Sigmoid colon (tissue), 4 donors: ENCODE measurements at regions not wholly inside any gene's neighbourhood (a gene's known extent, or its start where the extent isn't known, plus 50 kb on each side); places are given as distances from the start of the nearest gene placed in this dataset.

Source experiments
- CTCF ChIP-seq, 4 experiments: fragments of 450-650 bp in 3 of 4; fragments of 200-600 bp in 1 of 4; IDR thresholded peaks; one replicate each; pipeline ENCODE4 v1.5.1; 2016 to 2019; ENCODE audit warnings: antibody characterized with exemption in 4 of 4, mild to moderate bottlenecking in 3 of 4, moderate library complexity in 2 of 4
- EP300 ChIP-seq, 4 donors: sonication (generic); formaldehyde crosslinking; IDR thresholded peaks; one replicate each; pipeline ENCODE4 v1.6.1; 2017; ENCODE audit warnings: antibody characterized with exemption in 4 of 4

GRCh38 chr14:55747186-55747585, 167.2 kb downstream of the KTN1 start:
- TF ChIP-seq CTCF (IDR thresholded peaks at IDR 0.05) (no peak), EP300 (IDR thresholded peaks at IDR 0.05) (no peak)
